ENCODE measurements at regions not wholly inside any gene's neighbourhood (a gene's known extent, or its start where the extent isn't known, plus 50 kb on each side); places are given as distances from the start of the nearest gene placed in this dataset.

GRCh38 chr13:65932587-65933239 lies 1297.4 kb downstream of the PCDH9 start:
- TF ChIP-seq RAD21 (IDR thresholded peaks at IDR 0.05; ENCODE audit: low read depth), result no peak
- TF ChIP-seq FOXM1 (IDR thresholded peaks at IDR 0.05; ENCODE audit: borderline replicate concordance, low read depth), result no peak
- TF ChIP-seq TAF1 (IDR thresholded peaks at IDR 0.05; ENCODE audit: low read depth), result no peak
- TF ChIP-seq CEBPB (IDR thresholded peaks at IDR 0.05), result no peak
- TF ChIP-seq NFIC (IDR thresholded peaks at IDR 0.05), result no peak
- TF ChIP-seq EGR1 (IDR thresholded peaks at IDR 0.05), result no peak
- TF ChIP-seq USF1 (IDR thresholded peaks at IDR 0.05), result no peak
- TF ChIP-seq TEAD4 (IDR thresholded peaks at IDR 0.05), result no peak
- no peak for TF ChIP-seq MAX (IDR thresholded peaks at IDR 0.05)
- no peak for TF ChIP-seq TCF12 (IDR thresholded peaks at IDR 0.05; ENCODE audit: low read depth)
- TF ChIP-seq CREB1 (IDR thresholded peaks at IDR 0.05; ENCODE audit: low read depth), result no peak
- no peak for TF ChIP-seq EP300 (IDR thresholded peaks at IDR 0.05; ENCODE audit: borderline replicate concordance)

GRCh38 chr13:65932013-65932412 lies 1298.1 kb downstream of the PCDH9 start:
- TF ChIP-seq RAD21 (IDR thresholded peaks at IDR 0.05; ENCODE audit: low read depth) (no peak), FOXM1 (IDR thresholded peaks at IDR 0.05; ENCODE audit: borderline replicate concordance, low read depth) (no peak), TEAD4 (IDR thresholded peaks at IDR 0.05) (no peak), EP300 (IDR thresholded peaks at IDR 0.05; ENCODE audit: borderline replicate concordance) (no peak), USF1 (IDR thresholded peaks at IDR 0.05) (no peak), YY1 (IDR thresholded peaks at IDR 0.05; ENCODE audit: low read depth) (no peak), CREB1 (IDR thresholded peaks at IDR 0.05; ENCODE audit: low read depth) (no peak), CEBPB (IDR thresholded peaks at IDR 0.05) (no peak), REST (IDR thresholded peaks at IDR 0.05; ENCODE audit: low read depth) (no peak), NFIC (IDR thresholded peaks at IDR 0.05) (no peak), MAX (IDR thresholded peaks at IDR 0.05) (no peak), TAF1 (IDR thresholded peaks at IDR 0.05; ENCODE audit: low read depth) (no peak), TCF12 (IDR thresholded peaks at IDR 0.05; ENCODE audit: low read depth) (no peak)

GRCh38 chr13:65929436-65929835 lies 1300.7 kb downstream of the PCDH9 start:
- TF ChIP-seq TAF1 (IDR thresholded peaks at IDR 0.05; ENCODE audit: low read depth) (no peak), EGR1 (IDR thresholded peaks at IDR 0.05) (no peak), CEBPB (IDR thresholded peaks at IDR 0.05) (no peak)

GRCh38 chr13:65926750-65927171 lies 1303.4 kb downstream of the PCDH9 start:
- TF ChIP-seq FOXM1 (IDR thresholded peaks at IDR 0.05; ENCODE audit: borderline replicate concordance, low read depth) (no peak), CREB1 (IDR thresholded peaks at IDR 0.05; ENCODE audit: low read depth) (no peak), RAD21 (IDR thresholded peaks at IDR 0.05; ENCODE audit: low read depth) (peak; percentile 47)

- TF ChIP-seq FOXM1 (IDR thresholded peaks at IDR 0.05; ENCODE audit: borderline replicate concordance, low read depth) (no peak), REST (IDR thresholded peaks at IDR 0.05; ENCODE audit: low read depth) (no peak), TEAD4 (IDR thresholded peaks at IDR 0.05) (no peak), MAX (IDR thresholded peaks at IDR 0.05) (no peak), EGR1 (IDR thresholded peaks at IDR 0.05) (no peak), CEBPB (IDR thresholded peaks at IDR 0.05) (no peak)
Observed at GRCh38 chr13:65921933-65922332, 1308.2 kb downstream of the PCDH9 start.

GRCh38 chr13:65917731-65918130 lies 1312.4 kb downstream of the PCDH9 start:
- no peak for TF ChIP-seq MAX (IDR thresholded peaks at IDR 0.05)
- no peak for TF ChIP-seq REST (IDR thresholded peaks at IDR 0.05; ENCODE audit: low read depth)
- TF ChIP-seq USF1 (IDR thresholded peaks at IDR 0.05), result no peak
- no peak for TF ChIP-seq CREB1 (IDR thresholded peaks at IDR 0.05; ENCODE audit: low read depth)
- no peak for TF ChIP-seq NFIC (IDR thresholded peaks at IDR 0.05)
- TF ChIP-seq EGR1 (IDR thresholded peaks at IDR 0.05), result no peak
- TF ChIP-seq EP300 (IDR thresholded peaks at IDR 0.05; ENCODE audit: borderline replicate concordance), result no peak
- TF ChIP-seq YY1 (IDR thresholded peaks at IDR 0.05; ENCODE audit: low read depth), result no peak
- no peak for TF ChIP-seq ZBTB7A (IDR thresholded peaks at IDR 0.05; ENCODE audit: low read depth)
- TF ChIP-seq TEAD4 (IDR thresholded peaks at IDR 0.05), result no peak
